ENCODE measurements at regions not wholly inside any gene's neighbourhood (a gene's known extent, or its start where the extent isn't known, plus 50 kb on each side); places are given as distances from the start of the nearest gene placed in this dataset.

GRCh38 chr10:65294329-65294728 is 1631.5 kb upstream of the LRRTM3 start:
- no peaks in the 10 kb centered on the region for H3K36me3 ChIP-seq (replicated peaks; ENCODE audit: low read depth, low read length)
- no peak overlapping the region for H3K4me3 ChIP-seq (ENCODE audit: low read length)
- H3K9ac ChIP-seq (ENCODE audit: low read length): no peak overlapping the region
- H3K9me3 ChIP-seq (ENCODE audit: insufficient read depth, low read length): no peaks in the 10 kb centered on the region
- H4K20me1 ChIP-seq (ENCODE audit: insufficient read depth, low read length): no peaks in the 10 kb centered on the region
- TF ChIP-seq EZH2phosphoT487 (IDR thresholded peaks at IDR 0.05; ENCODE audit: low read depth) (no peak), CTCF (IDR thresholded peaks at IDR 0.05; ENCODE audit: low read depth, low read length) (no peak)
- no peak overlapping the region for H2AFZ ChIP-seq (ENCODE audit: low read depth, low read length)
- no peaks in the 10 kb centered on the region for H3K4me1 ChIP-seq (ENCODE audit: low read length)
- H3K27ac ChIP-seq (ENCODE audit: low read length): no peak overlapping the region
- H3K4me2 ChIP-seq (ENCODE audit: low read length): no peak overlapping the region
- no peaks in the 10 kb centered on the region for H3K79me2 ChIP-seq (ENCODE audit: low read length)
- H3K27me3 ChIP-seq (ENCODE audit: low read depth, low read length): no peaks in the 10 kb centered on the region

GRCh38 chr10:65301181-65301580 is 1624.7 kb upstream of the LRRTM3 start:
- TF ChIP-seq CTCF (IDR thresholded peaks at IDR 0.05; ENCODE audit: low read depth, low read length): no peak
- no peak for TF ChIP-seq EZH2phosphoT487 (IDR thresholded peaks at IDR 0.05; ENCODE audit: low read depth)
- Histone ChIP-seq H4K20me1 (ENCODE audit: insufficient read depth, low read length) (no peaks in the 10 kb centered on the region), H3K36me3 (replicated peaks; ENCODE audit: low read depth, low read length) (no peaks in the 10 kb centered on the region), H3K27me3 (ENCODE audit: low read depth, low read length) (no peaks in the 10 kb centered on the region), H2AFZ (ENCODE audit: low read depth, low read length) (no peak overlapping the region), H3K9me3 (ENCODE audit: insufficient read depth, low read length) (no peaks in the 10 kb centered on the region), H3K79me2 (ENCODE audit: low read length) (no peaks in the 10 kb centered on the region), H3K4me2 (ENCODE audit: low read length) (no peak overlapping the region), H3K9ac (ENCODE audit: low read length) (no peak overlapping the region), H3K27ac (ENCODE audit: low read length) (no peak overlapping the region), H3K4me1 (ENCODE audit: low read length) (no peaks in the 10 kb centered on the region), H3K4me3 (ENCODE audit: low read length) (no peak overlapping the region)

GRCh38 chr10:65306201-65306600 is 1619.6 kb upstream of the LRRTM3 start:
- no peak overlapping the region for H3K9ac ChIP-seq (ENCODE audit: low read length)
- no peaks in the 10 kb centered on the region for H3K9me3 ChIP-seq (ENCODE audit: insufficient read depth, low read length)
- no peak overlapping the region for H3K27ac ChIP-seq (ENCODE audit: low read length)
- no peaks in the 10 kb centered on the region for H4K20me1 ChIP-seq (ENCODE audit: insufficient read depth, low read length)
- no peak overlapping the region for H3K4me2 ChIP-seq (ENCODE audit: low read length)
- no peaks in the 10 kb centered on the region for H3K36me3 ChIP-seq (replicated peaks; ENCODE audit: low read depth, low read length)
- TF ChIP-seq CTCF (IDR thresholded peaks at IDR 0.05; ENCODE audit: low read depth, low read length) (no peak), EZH2phosphoT487 (IDR thresholded peaks at IDR 0.05; ENCODE audit: low read depth) (no peak)
- H3K4me1 ChIP-seq (ENCODE audit: low read length): no peaks in the 10 kb centered on the region
- H3K27me3 ChIP-seq (ENCODE audit: low read depth, low read length): no peaks in the 10 kb centered on the region
- H3K4me3 ChIP-seq (ENCODE audit: low read length): no peak overlapping the region
- H3K79me2 ChIP-seq (ENCODE audit: low read length): no peaks in the 10 kb centered on the region
- H2AFZ ChIP-seq (ENCODE audit: low read depth, low read length): no peak overlapping the region

- Histone ChIP-seq H3K4me3 (ENCODE audit: low read length) (no peak overlapping the region), H3K4me1 (ENCODE audit: low read length) (no peaks in the 10 kb centered on the region), H3K79me2 (ENCODE audit: low read length) (no peaks in the 10 kb centered on the region), H3K4me2 (ENCODE audit: low read length) (no peak overlapping the region), H4K20me1 (ENCODE audit: insufficient read depth, low read length) (no peaks in the 10 kb centered on the region), H3K27me3 (ENCODE audit: low read depth, low read length) (no peaks in the 10 kb centered on the region), H3K9ac (ENCODE audit: low read length) (no peak overlapping the region), H3K27ac (ENCODE audit: low read length) (no peak overlapping the region), H2AFZ (ENCODE audit: low read depth, low read length) (no peak overlapping the region), H3K36me3 (replicated peaks; ENCODE audit: low read depth, low read length) (no peaks in the 10 kb centered on the region), H3K9me3 (ENCODE audit: insufficient read depth, low read length) (no peaks in the 10 kb centered on the region)
- TF ChIP-seq EZH2phosphoT487 (IDR thresholded peaks at IDR 0.05; ENCODE audit: low read depth) (no peak), CTCF (IDR thresholded peaks at IDR 0.05; ENCODE audit: low read depth, low read length) (no peak)
Observed at GRCh38 chr10:65312876-65313275, 1613.0 kb upstream of the LRRTM3 start.
